ENCODE measurements at regions not wholly inside any gene's neighbourhood (a gene's known extent, or its start where the extent isn't known, plus 50 kb on each side); places are given as distances from the start of the nearest gene placed in this dataset.

GRCh38 chr11:101706541-101706940, 122.7 kb upstream of the TRPC6 start:
- TF ChIP-seq, protein P1, sequence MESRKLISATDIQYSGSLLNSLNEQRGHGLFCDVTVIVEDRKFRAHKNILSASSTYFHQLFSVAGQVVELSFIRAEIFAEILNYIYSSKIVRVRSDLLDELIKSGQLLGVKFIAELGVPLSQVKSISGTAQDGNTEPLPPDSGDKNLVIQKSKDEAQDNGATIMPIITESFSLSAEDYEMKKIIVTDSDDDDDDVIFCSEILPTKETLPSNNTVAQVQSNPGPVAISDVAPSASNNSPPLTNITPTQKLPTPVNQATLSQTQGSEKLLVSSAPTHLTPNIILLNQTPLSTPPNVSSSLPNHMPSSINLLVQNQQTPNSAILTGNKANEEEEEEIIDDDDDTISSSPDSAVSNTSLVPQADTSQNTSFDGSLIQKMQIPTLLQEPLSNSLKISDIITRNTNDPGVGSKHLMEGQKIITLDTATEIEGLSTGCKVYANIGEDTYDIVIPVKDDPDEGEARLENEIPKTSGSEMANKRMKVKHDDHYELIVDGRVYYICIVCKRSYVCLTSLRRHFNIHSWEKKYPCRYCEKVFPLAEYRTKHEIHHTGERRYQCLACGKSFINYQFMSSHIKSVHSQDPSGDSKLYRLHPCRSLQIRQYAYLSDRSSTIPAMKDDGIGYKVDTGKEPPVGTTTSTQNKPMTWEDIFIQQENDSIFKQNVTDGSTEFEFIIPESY (IDR thresholded peaks at IDR 0.05; ENCODE audit: extremely low read depth, insufficient replicate concordance, low read length): no peak
- TF ChIP-seq CTCF (IDR thresholded peaks at IDR 0.05 in 2 of 3, conservative IDR thresholded peaks at IDR 0.05 in 1 of 3; ENCODE audit: borderline replicate concordance in 1 of 3, insufficient read depth in 1 of 3, low read depth in 2 of 3, low read length in 2 of 3) (no peak), YY1 (IDR thresholded peaks at IDR 0.05; ENCODE audit: extremely low read depth, insufficient replicate concordance, low read depth, low read length) (no peak), POLR2AphosphoS5 (IDR thresholded peaks at IDR 0.05; ENCODE audit: low read depth, low read length) (no peak), MAX (IDR thresholded peaks at IDR 0.05) (no peak), REST (IDR thresholded peaks at IDR 0.05; ENCODE audit: low read depth) (no peak), EZH2 (IDR thresholded peaks at IDR 0.05) (no peak), JUND (IDR thresholded peaks at IDR 0.05) (no peak), CEBPB (IDR thresholded peaks at IDR 0.05; ENCODE audit: low read depth) (no peak), ZNF274 (IDR thresholded peaks at IDR 0.05; ENCODE audit: low read depth, low read length) (no peak), EZH2phosphoT487 (IDR thresholded peaks at IDR 0.05; ENCODE audit: borderline replicate concordance) (no peak), POLR2A (IDR thresholded peaks at IDR 0.05; ENCODE audit: borderline replicate concordance, extremely low read depth, insufficient read depth, insufficient read length) (no peak), EGR1 (IDR thresholded peaks at IDR 0.05; ENCODE audit: low read depth) (no peak)
- TF ChIP-seq, protein P2, sequence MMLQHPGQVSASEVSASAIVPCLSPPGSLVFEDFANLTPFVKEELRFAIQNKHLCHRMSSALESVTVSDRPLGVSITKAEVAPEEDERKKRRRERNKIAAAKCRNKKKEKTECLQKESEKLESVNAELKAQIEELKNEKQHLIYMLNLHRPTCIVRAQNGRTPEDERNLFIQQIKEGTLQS (IDR thresholded peaks at IDR 0.05): no peak
